ENCODE measurements at regions not wholly inside any gene's neighbourhood (a gene's known extent, or its start where the extent isn't known, plus 50 kb on each side); places are given as distances from the start of the nearest gene placed in this dataset.

DNA sequence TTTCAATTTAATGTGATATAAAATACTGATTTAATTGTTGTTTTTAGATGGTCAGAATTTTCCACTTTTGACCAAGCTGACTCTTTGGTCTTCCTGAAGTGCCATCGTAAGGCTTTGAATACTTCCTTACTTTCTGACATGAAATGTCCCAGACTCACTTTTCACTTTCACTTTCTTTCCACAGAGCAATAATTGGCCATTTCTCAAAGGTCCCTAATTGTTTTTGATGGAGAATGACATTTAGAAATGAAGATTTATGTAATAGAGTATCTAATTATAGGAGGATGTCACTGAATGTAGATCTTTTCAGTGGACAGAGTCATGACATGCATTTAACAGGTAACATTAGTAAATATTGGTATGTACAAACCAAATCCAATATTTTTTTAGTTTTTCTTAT lies 1141.6 kb downstream of the KCNT2 start:
- Histone ChIP-seq H3K4me2 (ENCODE audit: low read depth, low read length, poor library complexity, severe bottlenecking) (no peak overlapping the region), H3K79me2 (ENCODE audit: insufficient read depth, low read length) (no peaks in the 10 kb centered on the region)

DNA sequence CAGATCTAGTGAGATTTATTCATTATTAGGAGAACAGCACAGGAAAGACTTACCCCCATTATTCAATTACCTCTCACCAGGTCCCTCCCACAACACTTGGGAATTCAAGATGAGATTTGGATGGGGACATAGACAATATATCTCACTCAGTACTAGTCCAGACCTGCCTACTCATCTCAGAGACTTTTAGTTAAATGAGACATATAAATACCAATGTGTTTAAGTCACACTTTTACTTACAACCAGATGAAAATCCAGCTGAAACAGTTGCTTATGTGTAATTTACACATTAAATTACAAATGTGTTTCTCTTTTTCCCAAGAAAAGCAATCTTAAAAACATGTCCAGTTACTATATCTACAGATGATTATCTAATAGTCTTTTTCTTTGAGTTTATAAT lies 1145.6 kb downstream of the KCNT2 start:
- Histone ChIP-seq H3K36me3 (ENCODE audit: insufficient read depth, low read length) (no peaks in the 10 kb centered on the region), H3K9me2 (replicated peaks; ENCODE audit: low read depth, low read length) (no peaks in the 10 kb centered on the region), H3K79me2 (ENCODE audit: insufficient read depth, low read length) (no peaks in the 10 kb centered on the region), H3K4me3 (ENCODE audit: low read length, poor library complexity, severe bottlenecking) (no peak overlapping the region), H3K27me3 (ENCODE audit: insufficient read depth, low read length, poor library complexity, severe bottlenecking) (no peaks in the 10 kb centered on the region), H3K4me1 (ENCODE audit: insufficient read depth, low read length, poor library complexity, severe bottlenecking) (no peaks in the 10 kb centered on the region), H3K9ac (ENCODE audit: low read depth, low read length, poor library complexity, severe bottlenecking) (no peak overlapping the region), H2AFZ (ENCODE audit: low read length) (no peak overlapping the region), H3F3A (ENCODE audit: low read depth) (no peaks in the 10 kb centered on the region), H3K9me3 (ENCODE audit: insufficient read depth, low read depth, low read length) (no peaks in the 10 kb centered on the region), H4K20me1 (ENCODE audit: insufficient read depth, low read length, poor library complexity, severe bottlenecking) (no peaks in the 10 kb centered on the region), H3K4me2 (ENCODE audit: low read depth, low read length, poor library complexity, severe bottlenecking) (no peak overlapping the region)
- TF ChIP-seq EZH2phosphoT487 (IDR thresholded peaks at IDR 0.05; ENCODE audit: borderline replicate concordance): no peak
- TF ChIP-seq, protein P1, sequence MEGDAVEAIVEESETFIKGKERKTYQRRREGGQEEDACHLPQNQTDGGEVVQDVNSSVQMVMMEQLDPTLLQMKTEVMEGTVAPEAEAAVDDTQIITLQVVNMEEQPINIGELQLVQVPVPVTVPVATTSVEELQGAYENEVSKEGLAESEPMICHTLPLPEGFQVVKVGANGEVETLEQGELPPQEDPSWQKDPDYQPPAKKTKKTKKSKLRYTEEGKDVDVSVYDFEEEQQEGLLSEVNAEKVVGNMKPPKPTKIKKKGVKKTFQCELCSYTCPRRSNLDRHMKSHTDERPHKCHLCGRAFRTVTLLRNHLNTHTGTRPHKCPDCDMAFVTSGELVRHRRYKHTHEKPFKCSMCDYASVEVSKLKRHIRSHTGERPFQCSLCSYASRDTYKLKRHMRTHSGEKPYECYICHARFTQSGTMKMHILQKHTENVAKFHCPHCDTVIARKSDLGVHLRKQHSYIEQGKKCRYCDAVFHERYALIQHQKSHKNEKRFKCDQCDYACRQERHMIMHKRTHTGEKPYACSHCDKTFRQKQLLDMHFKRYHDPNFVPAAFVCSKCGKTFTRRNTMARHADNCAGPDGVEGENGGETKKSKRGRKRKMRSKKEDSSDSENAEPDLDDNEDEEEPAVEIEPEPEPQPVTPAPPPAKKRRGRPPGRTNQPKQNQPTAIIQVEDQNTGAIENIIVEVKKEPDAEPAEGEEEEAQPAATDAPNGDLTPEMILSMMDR (conservative IDR thresholded peaks at IDR 0.05; ENCODE audit: low read length): no peak

More for the DNA sequence above, 1141.6 kb downstream of the KCNT2 start:
- Histone ChIP-seq H3K36me3 (ENCODE audit: insufficient read depth, low read length) (no peaks in the 10 kb centered on the region), H3K9me3 (ENCODE audit: insufficient read depth, low read depth, low read length) (no peaks in the 10 kb centered on the region), H3K27me3 (ENCODE audit: insufficient read depth, low read length, poor library complexity, severe bottlenecking) (no peaks in the 10 kb centered on the region), H3K4me3 (ENCODE audit: low read length, poor library complexity, severe bottlenecking) (no peak overlapping the region), H2AFZ (ENCODE audit: low read length) (no peak overlapping the region), H3K4me1 (ENCODE audit: insufficient read depth, low read length, poor library complexity, severe bottlenecking) (no peaks in the 10 kb centered on the region), H4K20me1 (ENCODE audit: insufficient read depth, low read length, poor library complexity, severe bottlenecking) (no peaks in the 10 kb centered on the region), H3F3A (ENCODE audit: low read depth) (no peaks in the 10 kb centered on the region), H3K9me2 (replicated peaks; ENCODE audit: low read depth, low read length) (no peaks in the 10 kb centered on the region), H3K9ac (ENCODE audit: low read depth, low read length, poor library complexity, severe bottlenecking) (no peak overlapping the region)
- TF ChIP-seq, protein P1 (conservative IDR thresholded peaks at IDR 0.05; ENCODE audit: low read length): no peak
- TF ChIP-seq EZH2phosphoT487 (IDR thresholded peaks at IDR 0.05; ENCODE audit: borderline replicate concordance): no peak

DNA sequence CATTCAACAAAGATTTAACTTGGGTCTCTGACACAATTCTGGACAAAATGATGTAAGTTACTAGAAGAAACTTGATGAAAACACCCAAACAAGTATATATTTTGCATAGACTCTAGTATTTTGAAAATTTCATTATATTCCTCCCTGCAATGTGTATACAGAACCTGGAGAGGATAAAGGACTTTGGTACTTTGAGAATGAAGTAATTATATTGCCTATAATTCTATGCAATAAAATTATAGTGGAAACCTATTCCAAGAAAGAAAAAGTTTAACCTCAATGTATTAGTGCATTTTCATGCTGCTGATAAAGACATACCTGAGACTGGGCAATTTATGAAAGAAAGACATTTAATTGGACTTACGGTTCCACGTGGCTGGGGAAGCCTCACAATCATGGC lies 1146.1 kb downstream of the KCNT2 start:
- no peaks in the 10 kb centered on the region for H3F3A ChIP-seq (ENCODE audit: low read depth)
- H3K4me3 ChIP-seq (ENCODE audit: low read length, poor library complexity, severe bottlenecking): no peak overlapping the region
- no peaks in the 10 kb centered on the region for H3K27me3 ChIP-seq (ENCODE audit: insufficient read depth, low read length, poor library complexity, severe bottlenecking)
- no peak overlapping the region for H3K4me2 ChIP-seq (ENCODE audit: low read depth, low read length, poor library complexity, severe bottlenecking)
- no peaks in the 10 kb centered on the region for H3K79me2 ChIP-seq (ENCODE audit: insufficient read depth, low read length)
- no peaks in the 10 kb centered on the region for H3K4me1 ChIP-seq (ENCODE audit: insufficient read depth, low read length, poor library complexity, severe bottlenecking)
- no peaks in the 10 kb centered on the region for H3K9me3 ChIP-seq (ENCODE audit: insufficient read depth, low read depth, low read length)
- no peaks in the 10 kb centered on the region for H3K9me2 ChIP-seq (replicated peaks; ENCODE audit: low read depth, low read length)
- no peak overlapping the region for H3K9ac ChIP-seq (ENCODE audit: low read depth, low read length, poor library complexity, severe bottlenecking)
- H3K36me3 ChIP-seq (ENCODE audit: insufficient read depth, low read length): no peaks in the 10 kb centered on the region
- TF ChIP-seq, protein P1 (conservative IDR thresholded peaks at IDR 0.05; ENCODE audit: low read length): no peak
- TF ChIP-seq EZH2phosphoT487 (IDR thresholded peaks at IDR 0.05; ENCODE audit: borderline replicate concordance): no peak
- no peaks in the 10 kb centered on the region for H4K20me1 ChIP-seq (ENCODE audit: insufficient read depth, low read length, poor library complexity, severe bottlenecking)
- H2AFZ ChIP-seq (ENCODE audit: low read length): no peak overlapping the region

All from Loucy (cell line).